ENCODE measurements at regions not wholly inside any gene's neighbourhood (a gene's known extent, or its start where the extent isn't known, plus 50 kb on each side); places are given as distances from the start of the nearest gene placed in this dataset.
"Not testable (repeated sequence)": the region's sequence is repeated elsewhere in the genome, so short reads cannot be mapped to it uniquely, and the experiment has no call there.

DNA sequence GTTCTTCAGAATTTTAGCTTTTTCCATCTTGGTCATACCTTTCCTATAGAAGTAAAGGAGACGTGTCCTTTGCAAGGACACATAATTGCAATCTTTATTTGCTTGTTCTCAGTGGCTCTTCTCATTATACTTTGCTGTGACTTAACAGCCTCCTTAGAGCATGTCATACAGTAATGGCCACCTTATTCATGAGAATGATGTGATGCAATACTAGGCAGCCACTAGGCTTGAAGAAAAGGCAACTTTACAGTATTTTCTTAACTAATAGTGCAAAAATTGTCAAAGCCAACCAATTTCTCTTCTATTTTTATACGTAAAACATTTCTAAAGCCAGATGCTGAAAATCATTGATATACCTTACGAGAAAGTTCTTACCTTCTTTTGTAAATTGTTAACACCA, 1296.8 kb upstream of the EYS start:
- Histone ChIP-seq H3K4me3 (no peak overlapping the region), H3K4me1 (no peaks in the 10 kb centered on the region), H3K9me3 (replicated peaks) (peaks cover 15% of the 10 kb centered on the region), H3K27ac (replicated peaks) (no peak overlapping the region), H3K27me3 (ENCODE audit: low read depth) (no peaks in the 10 kb centered on the region), H3K36me3 (no peaks in the 10 kb centered on the region)
- intact Hi-C loops (cut with micrococcal nuclease), result no loop called here
- TF ChIP-seq, protein P1, sequence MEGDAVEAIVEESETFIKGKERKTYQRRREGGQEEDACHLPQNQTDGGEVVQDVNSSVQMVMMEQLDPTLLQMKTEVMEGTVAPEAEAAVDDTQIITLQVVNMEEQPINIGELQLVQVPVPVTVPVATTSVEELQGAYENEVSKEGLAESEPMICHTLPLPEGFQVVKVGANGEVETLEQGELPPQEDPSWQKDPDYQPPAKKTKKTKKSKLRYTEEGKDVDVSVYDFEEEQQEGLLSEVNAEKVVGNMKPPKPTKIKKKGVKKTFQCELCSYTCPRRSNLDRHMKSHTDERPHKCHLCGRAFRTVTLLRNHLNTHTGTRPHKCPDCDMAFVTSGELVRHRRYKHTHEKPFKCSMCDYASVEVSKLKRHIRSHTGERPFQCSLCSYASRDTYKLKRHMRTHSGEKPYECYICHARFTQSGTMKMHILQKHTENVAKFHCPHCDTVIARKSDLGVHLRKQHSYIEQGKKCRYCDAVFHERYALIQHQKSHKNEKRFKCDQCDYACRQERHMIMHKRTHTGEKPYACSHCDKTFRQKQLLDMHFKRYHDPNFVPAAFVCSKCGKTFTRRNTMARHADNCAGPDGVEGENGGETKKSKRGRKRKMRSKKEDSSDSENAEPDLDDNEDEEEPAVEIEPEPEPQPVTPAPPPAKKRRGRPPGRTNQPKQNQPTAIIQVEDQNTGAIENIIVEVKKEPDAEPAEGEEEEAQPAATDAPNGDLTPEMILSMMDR (IDR thresholded peaks at IDR 0.05; ENCODE audit: borderline replicate concordance), result no peak
- no peak for DNase-seq

DNA sequence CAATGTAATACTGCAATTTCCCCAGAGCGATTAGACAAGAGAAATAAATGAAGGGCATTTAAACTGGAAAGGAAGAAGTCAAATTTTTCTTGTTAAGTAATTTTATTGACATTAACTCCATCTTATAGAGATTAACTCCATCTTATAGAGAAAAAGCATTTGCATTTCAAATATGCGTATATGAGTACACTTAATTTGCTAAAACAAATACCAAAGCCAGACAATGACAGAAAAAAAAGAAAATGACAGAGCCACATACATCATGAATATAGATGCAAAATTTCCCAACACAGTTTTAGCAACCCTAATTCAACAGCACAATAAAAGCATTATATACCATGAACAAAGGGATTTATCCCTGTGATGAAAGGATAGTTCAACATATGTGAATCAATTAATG, 1293.1 kb upstream of the EYS start:
- Histone ChIP-seq H3K27ac (replicated peaks) (no peak overlapping the region), H3K27me3 (ENCODE audit: low read depth) (no peaks in the 10 kb centered on the region), H3K4me1 (no peaks in the 10 kb centered on the region), H3K9me3 (replicated peaks) (peaks cover 23% of the 10 kb centered on the region), H3K4me3 (no peak overlapping the region), H3K36me3 (no peaks in the 10 kb centered on the region)
- intact Hi-C loops (cut with micrococcal nuclease), result no loop called here
- no peak for DNase-seq
- TF ChIP-seq, protein P1 (IDR thresholded peaks at IDR 0.05; ENCODE audit: borderline replicate concordance), result no peak

DNA sequence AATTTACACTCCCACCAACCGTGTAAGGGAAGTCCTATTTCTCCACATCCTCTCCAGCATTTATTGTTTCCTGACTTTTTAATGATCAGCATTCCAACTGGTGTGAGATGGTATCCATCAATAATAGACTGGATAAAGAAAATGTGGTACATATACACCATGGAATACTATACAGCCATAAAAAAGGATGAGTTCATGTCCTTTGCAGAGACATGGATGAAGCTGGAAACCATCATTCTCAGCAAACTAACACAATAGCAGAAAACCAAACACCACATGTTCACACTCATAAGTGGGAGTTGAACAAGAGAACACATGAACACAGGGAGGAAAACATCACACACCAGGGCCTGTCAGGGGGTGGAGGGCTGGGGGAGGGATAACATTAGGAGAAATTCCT, 1290.6 kb upstream of the EYS start:
- intact Hi-C loops (cut with micrococcal nuclease); H3K4me1 ChIP-seq; H3K27ac ChIP-seq (replicated peaks); H3K36me3 ChIP-seq; DNase-seq; H3K4me3 ChIP-seq; H3K27me3 ChIP-seq (ENCODE audit: low read depth): not testable (repeated sequence)
- peaks cover 19% of the 10 kb centered on the region for H3K9me3 ChIP-seq (replicated peaks)

DNA sequence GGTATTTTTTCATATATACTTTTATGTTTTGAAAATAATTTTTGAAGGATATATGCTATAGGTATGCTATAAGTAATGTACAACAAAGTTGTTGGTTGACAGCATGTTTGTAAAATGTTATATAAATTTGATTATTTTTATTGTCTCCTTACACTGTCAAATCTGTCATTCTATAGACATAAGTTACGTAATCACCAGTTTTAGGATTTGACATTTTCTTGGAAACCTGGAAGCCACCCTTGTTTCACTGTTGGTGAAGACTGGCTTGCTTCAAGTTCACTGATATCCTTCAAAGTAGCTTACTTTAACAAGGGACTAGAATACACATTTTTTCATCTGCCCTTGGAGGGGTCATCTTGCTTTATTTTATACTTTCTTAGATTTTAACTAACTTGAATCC, 1288.6 kb upstream of the EYS start:
- Histone ChIP-seq H3K36me3 (no peaks in the 10 kb centered on the region), H3K27me3 (ENCODE audit: low read depth) (no peaks in the 10 kb centered on the region), H3K4me3 (no peak overlapping the region), H3K9me3 (replicated peaks) (peaks cover 30% of the 10 kb centered on the region), H3K4me1 (no peaks in the 10 kb centered on the region), H3K27ac (replicated peaks) (no peak overlapping the region)
- intact Hi-C loops (cut with micrococcal nuclease), result no loop called here
- TF ChIP-seq, protein P1 (IDR thresholded peaks at IDR 0.05; ENCODE audit: borderline replicate concordance), result no peak
- no peak for DNase-seq

DNA sequence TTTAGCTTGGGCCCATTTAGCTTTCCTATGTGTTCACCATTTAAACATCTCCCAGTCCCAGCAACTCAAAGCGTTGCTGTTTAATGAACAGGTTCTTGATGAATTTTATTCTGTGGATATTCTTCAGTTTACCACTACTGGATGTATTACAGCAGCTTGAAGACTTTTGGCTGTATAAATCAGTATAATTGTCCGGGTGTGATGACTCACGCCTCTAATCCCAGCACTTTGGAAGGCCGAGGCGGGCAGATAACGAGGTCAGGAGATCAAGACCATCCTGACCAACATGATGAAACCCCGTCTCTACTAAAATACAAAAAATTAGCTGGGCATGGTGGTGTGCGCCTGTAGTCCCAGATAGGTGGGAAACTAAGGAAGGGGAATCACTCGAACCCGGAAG, 1286.7 kb upstream of the EYS start:
- H3K4me3 ChIP-seq; H3K27ac ChIP-seq (replicated peaks); intact Hi-C loops (cut with micrococcal nuclease); H3K27me3 ChIP-seq (ENCODE audit: low read depth); H3K36me3 ChIP-seq; DNase-seq; H3K4me1 ChIP-seq: not testable (repeated sequence)
- H3K9me3 ChIP-seq (replicated peaks), result peaks cover 41% of the 10 kb centered on the region

DNA sequence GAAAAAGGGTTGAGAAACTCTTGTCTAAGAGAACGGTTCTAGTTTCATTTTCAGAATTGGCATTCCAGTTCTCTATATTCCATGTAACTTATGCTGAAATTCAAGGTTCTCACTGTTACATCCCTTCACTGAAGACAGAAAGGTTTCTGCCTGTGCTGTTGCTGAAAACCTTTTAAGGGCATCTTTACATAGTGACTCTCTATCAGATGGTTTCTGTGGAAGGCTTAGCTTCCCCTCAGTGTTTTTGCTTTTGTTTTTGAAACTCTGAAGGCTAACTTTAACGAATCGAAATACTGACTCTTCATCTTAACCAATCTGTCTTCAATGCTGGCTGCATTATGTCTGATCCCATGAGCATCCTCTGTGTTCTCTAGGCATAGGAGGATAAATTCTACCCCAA, 1286.2 kb upstream of the EYS start:
- no peaks in the 10 kb centered on the region for H3K36me3 ChIP-seq
- peaks cover 45% of the 10 kb centered on the region for H3K9me3 ChIP-seq (replicated peaks)
- DNase-seq, result no peak
- no peaks in the 10 kb centered on the region for H3K4me1 ChIP-seq
- no peak overlapping the region for H3K4me3 ChIP-seq
- no peaks in the 10 kb centered on the region for H3K27me3 ChIP-seq (ENCODE audit: low read depth)
- TF ChIP-seq, protein P1 (IDR thresholded peaks at IDR 0.05; ENCODE audit: borderline replicate concordance), result no peak
- H3K27ac ChIP-seq (replicated peaks), result no peak overlapping the region
- intact Hi-C loops (cut with micrococcal nuclease), result no loop called here

DNA sequence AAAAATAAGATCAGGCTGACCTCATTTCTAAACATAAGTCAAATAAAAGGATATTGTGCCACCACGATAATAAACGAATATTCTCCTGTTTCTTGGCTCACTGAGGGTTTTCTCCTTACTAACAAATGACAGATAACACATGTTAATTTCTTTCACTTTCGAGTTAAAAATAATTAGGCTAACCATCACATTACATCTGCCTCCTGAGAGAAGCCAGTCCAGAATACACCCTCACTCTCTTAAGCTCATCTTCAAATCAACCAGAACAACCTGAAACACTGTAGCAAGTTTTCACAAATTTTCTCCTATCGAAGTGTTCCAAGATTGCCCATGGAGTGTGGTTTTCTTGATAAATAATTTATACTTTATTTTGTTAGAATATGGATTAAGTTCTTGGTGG, 1285.6 kb upstream of the EYS start:
- no peak overlapping the region for H3K27ac ChIP-seq (replicated peaks)
- no peaks in the 10 kb centered on the region for H3K4me1 ChIP-seq
- DNase-seq, result no peak
- TF ChIP-seq, protein P1 (IDR thresholded peaks at IDR 0.05; ENCODE audit: borderline replicate concordance), result no peak
- intact Hi-C loops (cut with micrococcal nuclease), result no loop called here
- no peaks in the 10 kb centered on the region for H3K27me3 ChIP-seq (ENCODE audit: low read depth)
- H3K9me3 ChIP-seq (replicated peaks), result peaks cover 48% of the 10 kb centered on the region
- H3K36me3 ChIP-seq, result no peaks in the 10 kb centered on the region
- H3K4me3 ChIP-seq, result no peak overlapping the region

All from left ventricle myocardium inferior (tissue), 1 donor.